COLO668 (cell line): ENCODE measurements at regions not wholly inside any gene's neighbourhood (a gene's known extent, or its start where the extent isn't known, plus 50 kb on each side); places are given as distances from the start of the nearest gene placed in this dataset.
"Not testable (repeated sequence)": the region's sequence is repeated elsewhere in the genome, so short reads cannot be mapped to it uniquely, and the experiment has no call there.

Source experiments
- DNase-seq: peaks from one replicate; lab custom pipeline; 2025; ENCODE audit not compliant: unreplicated experiment; lab: John Stamatoyannopoulos, UW

DNA sequence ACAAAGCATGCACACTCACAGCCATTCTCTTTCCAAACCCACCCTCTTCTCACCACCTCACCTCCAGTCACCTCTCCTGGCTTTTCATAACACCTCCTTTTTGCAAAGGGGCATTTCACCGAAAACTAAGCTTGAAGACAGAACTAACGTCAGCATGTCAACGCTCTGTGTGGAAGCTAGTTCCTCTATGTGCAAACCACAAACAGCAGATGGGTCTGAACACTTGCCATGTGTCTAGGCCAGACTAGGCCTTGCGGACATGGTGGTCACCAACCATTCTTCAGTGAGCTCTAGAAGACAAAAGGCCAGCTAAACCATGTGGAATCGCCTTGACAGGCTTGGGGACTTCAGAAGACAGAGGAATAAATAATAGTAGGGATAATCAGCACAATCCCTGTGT, 148.5 kb downstream of the TXNL1 start:
- no peak for DNase-seq

DNA sequence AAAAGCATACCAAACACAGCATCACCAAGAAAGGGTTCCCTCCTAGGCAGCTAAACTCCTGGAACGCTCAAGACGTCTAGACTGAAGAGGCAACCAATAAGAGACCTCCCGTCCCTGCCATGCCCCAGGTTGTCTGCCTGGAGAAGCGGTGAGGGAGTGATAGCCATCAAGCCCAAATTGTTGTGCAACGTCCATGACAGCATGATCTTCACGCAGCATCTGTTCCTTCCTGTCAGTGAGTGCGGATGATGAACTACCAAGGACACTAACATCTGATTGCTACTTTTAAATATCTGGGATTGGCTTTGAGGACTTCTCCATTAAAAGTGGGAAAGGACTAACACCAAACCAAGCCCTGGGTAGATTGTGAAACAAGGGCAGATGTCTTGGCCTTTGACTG, 149.7 kb downstream of the TXNL1 start:
- no peak for DNase-seq

DNA sequence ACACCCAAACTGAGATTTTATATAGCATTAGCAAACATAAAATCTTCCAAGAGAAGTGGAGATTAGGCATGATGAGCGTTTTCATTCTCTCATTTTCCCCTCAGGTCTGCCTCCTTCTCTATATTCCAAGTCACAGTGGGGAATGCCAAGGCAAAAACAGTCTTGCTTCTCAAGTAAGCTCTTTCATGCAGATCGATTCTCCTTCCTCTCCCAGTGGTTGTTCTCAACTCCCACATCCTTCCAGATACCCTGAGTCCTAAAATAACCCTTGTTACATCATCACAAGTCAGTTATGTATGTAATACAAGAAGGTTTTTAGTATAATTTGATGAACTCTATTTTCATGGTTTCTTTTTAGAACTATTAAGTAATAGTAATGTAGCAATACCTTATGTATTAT, 150.6 kb downstream of the TXNL1 start:
- no peak for DNase-seq

DNA sequence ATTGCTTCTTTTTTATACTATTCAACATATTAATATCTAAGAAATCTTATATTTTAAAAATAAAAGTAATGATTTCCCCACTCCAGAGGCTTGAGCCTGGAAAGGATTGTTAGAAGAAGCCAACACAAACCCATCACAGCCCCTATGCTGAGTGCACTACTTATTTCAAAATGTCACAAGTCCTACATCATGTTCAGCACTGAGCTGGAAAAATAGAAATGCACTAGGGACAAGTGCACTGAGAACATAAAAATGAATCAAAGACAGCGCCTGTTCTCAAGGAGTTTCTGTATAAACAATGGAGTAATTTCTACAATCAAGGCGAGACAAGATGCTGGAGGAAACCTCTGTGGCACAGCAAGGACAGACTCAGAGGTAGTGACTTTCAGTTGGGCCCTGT, 155.0 kb downstream of the TXNL1 start:
- DNase-seq, result no peak

DNA sequence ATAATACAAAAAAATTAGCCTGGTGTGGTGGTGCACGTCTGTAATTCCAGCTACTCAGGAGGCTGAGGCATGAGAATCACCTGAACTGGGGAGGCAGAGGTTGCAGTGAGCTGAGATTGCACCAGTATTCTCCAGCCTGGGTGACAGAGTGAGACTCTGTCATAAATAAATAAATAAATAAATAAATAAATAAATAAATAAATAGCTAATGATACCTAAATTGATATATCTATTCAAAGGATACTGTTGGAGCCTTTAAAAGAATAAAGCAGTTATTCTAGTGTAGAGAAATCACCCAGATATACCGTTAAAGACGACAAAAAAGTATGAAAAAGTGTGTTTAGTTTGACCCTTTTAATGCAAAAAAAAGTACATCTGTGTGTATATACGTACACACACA, 155.6 kb downstream of the TXNL1 start:
- not testable (repeated sequence) for DNase-seq

DNA sequence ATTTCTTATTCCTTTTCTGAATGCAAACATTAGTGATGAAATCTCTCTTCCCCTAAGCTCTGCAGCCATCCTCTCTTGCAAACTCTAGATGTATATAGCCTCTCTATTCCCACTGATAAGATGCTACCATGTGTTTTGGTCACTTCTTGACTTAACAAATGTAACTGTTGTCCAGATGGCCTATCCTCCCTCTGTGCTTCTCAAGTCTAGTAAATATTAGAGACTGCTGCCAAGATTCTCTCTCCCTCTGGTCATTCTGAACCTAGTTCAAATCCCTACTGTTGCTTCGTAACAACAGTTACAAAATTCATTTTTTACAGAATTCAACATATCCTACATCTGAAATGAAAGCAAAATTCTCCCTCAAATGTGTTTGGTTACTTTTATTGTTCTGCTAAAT, 156.6 kb downstream of the TXNL1 start:
- DNase-seq, result no peak

DNA sequence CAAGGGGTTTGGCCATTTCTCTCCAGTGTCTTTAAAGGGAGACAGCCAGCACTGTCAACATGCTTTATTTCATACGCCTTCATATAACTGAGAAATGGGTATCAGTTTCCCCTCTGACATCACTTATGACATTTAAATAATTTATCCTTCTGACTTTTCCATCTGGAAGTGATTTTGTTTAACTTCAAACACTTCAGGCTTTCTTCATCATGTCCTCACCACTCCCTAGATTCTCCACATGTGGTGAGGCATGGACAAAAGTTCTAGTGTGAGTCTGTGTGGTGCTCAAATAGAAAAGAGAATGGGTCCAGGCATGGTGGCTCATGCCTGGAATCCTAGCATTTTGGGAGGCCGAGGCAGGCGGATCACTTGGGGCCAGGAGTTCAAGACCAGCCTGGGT, 158.6 kb downstream of the TXNL1 start:
- DNase-seq, result no peak

DNA sequence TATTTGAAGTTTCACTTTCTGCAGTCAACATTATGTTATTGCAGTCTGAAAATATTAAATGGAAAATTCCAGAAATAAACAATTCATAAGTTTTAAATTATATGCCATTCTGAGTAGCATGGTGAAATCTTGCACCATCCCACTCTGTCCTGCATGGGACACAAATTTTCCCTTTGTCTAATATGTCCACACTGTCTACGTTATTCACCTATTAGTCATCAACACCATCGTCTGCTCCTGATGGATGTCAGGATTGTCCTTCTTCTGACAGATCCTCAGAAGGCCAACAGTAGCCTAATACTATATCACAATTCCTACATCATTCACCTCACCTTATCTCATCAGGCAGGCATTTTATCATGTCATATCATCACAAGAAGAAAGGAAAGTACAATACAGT, 163.1 kb downstream of the TXNL1 start:
- no peak for DNase-seq

DNA sequence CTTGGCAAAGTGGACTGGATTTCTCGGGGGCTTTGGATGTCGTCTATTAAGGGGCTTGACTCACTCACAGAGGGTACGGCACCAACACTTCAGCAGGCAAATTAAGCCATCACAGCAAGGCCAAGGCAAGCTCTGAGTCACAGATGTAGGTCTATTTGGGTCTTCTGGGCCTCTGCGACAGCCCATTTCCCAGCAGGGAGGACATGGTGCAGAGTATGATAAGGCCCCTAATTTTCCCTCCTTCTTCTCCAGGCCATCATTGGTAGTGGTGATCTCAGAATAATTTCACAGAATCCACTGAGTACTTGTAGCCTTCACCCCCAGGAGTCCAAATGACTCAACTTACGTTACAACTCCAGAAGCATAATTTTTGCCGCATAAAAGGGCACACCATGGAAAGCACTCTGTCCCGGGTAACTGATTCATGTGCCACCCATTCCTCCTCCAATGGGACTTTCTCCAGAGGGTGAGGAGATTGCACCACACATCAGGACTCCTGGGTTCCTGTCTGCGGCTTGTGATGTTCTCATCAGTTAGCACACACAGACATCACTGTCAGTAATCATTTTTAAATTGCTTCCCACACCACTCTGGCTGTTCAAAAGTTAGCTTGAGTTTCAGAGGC, 164.9 kb downstream of the TXNL1 start:
- no peak for DNase-seq

DNA sequence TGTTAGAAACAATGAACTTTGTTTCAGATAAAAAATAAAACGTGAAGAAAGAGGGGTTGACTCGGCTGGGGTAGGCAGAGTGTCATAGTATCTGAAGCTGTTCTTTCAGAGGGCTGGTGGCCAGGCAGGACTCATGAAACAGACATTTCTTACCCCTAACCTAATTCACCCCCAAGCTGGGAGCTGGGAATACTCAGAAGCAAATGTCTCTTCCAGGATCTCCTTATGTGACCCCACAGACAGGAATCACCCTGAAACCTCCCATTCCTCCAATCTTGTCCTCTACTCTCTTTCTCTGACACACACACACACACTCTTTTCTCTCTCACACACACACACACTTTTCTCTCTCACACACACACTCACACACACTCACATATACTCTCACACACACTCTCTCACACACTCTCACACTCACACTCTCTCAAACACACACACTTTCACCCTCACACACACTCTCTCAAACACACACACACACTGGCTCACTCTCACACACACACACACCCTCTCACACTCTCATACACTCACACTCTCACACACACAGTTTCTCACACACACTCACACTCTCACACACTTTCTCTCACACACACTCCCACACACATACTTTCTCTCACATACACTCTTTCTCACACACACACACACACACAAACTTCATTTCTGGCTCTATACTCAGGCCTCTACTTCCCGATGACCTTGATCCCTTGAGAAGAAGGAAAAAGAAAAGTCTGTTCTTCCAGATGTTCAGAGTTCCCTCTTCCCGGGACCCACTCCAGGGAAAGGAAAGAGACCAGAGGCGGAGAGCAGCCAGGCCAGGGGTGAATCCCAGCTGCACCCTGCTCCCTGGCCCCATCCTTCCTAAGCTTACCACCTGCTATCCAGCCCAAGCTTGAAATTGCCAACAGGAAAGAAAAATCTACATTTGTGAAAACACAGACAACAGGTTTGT, 167.7 kb downstream of the TXNL1 start:
- no peak for DNase-seq

DNA sequence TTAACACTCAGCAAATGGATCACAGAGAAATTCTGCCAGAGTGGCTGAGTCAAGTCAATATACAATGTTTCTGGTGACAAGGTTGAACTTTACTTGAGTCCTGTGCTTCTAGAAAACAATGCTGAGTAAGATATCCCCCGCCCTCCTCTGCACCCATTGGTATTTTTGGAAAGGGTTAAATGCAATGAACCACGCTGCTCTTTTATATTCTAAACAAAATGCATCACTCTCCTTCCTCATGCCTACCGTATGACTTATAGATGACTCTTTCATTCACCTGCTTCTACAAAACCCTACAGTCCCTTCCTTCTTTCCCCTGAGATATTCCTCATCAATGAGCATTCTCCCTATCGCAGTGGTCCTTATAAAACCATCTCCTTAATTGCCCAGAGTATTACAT, 168.8 kb downstream of the TXNL1 start:
- DNase-seq, result no peak

DNA sequence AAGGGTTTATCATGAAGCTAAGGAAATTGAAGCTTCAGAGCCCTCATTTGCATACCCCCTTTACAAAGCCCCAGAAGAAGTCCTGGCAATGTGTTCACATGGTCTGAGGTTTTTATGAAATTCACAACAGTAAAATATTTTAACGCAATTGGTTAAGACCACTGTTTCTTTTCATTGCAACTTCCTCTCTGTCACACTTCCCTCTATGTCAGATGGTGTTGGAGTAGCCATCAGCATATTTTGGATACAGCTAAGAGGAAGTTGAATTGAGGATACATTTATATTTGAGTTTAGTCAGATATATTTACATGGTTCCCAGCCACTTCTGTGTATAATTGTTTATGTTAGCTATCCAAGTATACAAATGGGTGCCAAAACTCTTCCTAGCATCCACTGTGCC, 170.0 kb downstream of the TXNL1 start:
- DNase-seq, result no peak

DNA sequence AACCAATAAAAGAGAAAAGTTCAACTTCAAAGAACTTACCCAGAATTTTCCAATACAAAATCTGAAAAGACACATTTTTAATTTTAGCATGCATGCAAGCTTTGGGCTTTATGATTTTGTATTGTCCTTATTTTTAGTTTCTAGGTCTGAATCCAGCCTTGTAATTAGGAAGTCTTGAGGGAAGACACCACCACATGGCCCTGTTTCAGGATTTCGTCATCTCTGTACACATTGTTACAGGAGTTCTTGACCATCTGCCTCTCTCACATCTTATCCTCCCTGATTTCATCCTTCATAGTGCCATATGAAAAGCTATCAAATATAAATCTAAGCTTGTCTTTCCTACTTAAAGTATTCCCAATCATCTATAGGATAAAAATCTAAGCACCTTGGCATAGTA, 176.1 kb downstream of the TXNL1 start:
- DNase-seq, result no peak

DNA sequence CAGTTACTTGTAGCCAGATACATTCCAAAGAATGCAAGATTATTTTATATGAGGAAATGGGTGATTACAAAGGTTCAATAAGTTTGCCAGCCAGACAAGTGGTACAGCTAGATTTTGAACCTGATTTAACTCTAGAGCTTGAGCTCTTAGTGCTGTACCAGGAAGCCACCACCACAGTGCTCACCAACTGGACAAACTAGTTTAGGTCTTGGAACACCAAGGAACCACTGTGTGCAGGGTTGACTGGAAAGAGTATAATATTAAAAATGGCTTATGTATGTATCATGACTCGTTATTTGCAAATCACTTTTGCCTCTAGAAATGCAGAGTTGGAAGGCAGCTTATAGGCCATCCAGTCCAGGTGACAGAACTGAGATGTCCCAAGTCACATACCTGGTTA, 177.2 kb downstream of the TXNL1 start:
- DNase-seq, result no peak

DNA sequence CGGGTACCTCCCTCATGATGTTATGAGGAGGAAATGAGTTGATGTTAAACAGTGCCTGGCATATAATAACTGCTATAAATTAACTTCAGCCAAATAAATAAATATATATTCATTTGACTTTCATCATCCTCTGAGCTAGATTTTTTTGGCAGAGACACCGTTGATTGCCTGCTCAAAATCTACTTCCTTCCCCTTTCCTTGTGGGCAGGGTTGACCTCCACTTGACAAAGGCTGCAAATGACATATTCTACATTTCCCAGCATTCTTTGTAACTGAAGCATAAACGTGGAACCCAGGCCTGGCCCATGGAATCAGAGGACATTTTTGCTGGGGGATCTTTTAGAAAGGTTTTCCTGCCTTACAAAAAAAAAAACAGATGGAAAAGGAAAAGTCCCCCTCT, 177.8 kb downstream of the TXNL1 start:
- DNase-seq, result no peak

DNA sequence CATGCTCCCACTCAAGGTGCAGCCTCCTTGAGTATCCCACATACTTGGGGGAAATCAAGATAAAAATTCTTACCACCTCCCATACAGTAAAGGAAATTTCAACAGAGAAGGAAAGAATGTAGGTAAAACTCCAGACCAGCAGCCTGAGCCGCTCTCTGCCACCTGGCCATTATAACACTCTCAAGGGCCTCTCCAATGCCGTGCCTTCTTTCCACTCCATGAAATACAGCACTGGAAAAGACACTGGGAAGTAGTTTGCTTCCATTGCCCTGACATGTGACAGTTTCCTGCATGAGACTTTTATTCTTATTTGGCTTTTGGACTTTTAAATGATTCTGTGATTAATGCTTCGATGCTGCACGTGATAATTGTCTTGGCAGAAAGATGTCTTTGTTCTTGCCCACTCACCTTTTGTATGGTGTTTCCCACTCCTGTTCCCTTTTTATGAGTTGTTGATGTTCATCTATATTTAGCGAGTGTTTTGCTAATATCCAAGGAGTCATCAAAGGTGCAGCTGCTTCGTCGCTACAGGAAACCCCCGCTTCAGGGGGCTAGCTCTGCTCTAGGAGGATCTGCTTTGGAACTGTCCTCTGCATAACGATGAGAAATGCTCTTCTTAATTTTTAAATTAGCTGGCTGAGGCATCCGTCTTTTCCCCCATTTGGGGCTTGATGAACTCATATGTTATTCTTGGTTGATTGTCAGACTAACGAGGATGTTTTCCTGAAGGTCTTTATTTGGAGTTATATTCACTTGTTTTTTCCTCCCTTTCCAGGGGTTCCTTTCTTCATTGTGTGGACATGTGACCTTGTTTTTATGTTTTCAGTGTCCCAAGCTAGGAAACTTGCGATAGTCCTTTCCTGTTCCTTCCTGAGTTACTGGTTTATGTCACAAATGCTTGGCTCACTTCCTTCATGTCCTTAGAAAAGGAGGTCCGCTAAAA, 179.4 kb downstream of the TXNL1 start:
- DNase-seq, result no peak

DNA sequence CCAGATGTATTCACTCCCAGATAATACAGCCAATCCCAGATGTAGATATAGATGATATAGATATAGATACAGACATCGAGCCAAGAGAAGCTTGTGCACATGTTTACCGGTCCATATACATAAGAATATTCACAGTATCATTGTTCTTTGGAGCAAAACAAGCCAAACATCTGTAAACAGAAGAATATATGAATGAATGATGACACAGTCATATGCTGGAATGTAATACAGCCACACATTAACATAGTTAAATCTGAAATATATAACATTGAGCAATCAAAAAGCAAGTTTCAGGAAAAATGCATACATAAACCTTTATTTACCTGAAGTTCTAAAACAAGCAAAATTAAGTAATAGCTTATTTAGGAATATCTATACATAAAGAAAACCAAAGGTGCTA, 182.5 kb downstream of the TXNL1 start:
- no peak for DNase-seq

DNA sequence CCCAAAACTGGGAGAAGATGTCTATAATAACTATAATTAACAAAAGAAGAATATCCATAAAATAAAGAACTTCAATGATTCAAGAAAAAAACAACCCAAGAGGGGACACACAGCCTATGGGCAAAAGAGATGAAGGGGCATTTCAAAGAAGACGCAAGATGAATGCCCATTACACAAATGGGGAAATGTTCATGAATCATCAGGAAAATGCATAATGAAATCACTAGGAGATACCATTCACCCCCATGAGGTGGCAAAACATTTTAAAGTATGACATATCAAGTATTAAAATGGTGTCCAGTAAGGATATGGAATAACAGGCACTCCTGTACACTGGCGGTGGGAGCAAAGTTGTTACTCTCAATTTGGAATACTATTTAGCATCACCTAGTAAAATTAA, 183.3 kb downstream of the TXNL1 start:
- DNase-seq, result no peak

DNA sequence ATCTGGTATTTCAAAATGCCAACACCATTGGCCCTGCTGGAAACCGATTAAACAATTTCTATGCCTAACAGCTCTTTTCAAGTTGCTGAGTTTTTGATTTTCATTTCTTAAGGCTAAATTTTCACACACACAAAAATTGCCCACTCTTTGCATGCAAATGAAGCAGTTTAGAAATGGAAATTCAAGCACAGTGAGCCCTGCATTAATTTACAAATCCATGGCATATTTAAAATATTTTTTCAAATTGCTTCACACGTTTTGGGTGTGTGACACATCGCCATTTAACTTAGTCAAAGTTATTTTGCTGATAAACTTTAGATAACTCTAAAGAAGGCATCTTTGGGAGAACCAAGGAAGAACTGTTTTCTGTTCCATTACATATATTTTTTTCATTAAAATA, 184.8 kb downstream of the TXNL1 start:
- no peak for DNase-seq

DNA sequence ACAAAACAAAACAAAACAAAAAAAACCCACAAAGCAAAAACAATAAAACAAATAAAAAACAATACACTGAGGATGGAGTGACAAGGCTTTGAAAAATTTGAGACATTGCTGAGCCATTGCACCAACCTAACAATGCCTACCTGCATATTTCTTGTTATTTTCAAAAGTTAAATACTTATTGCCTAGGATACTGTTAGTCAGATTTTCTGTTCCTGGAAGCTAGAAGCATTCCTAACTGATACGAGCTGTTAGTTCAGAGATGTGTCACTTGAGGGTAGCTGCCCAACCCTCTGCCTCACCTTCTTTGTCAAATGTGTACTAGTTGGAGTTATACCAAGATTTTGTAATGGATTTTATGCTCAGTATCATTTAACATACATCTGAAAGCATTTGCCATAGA, 187.2 kb downstream of the TXNL1 start:
- DNase-seq, result no peak

DNA sequence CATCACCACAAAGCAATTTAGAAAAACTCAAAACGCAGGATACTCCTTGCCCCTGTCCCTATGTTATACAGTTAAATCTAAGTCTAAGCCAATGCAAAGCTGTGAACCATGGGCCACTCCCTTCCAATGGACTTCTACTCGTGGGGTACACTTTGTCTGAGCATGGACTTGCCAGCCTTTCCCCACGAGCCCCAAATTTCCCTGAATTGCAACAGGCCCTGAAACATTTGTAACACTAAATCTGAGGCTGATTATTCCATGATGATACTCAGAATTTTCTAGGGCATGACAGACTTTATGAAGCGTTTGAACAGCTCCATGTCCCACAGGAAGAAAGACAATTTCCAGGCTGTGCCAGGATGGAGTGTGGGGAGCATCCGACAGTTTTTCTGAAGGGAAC, 189.6 kb downstream of the TXNL1 start:
- no peak for DNase-seq

DNA sequence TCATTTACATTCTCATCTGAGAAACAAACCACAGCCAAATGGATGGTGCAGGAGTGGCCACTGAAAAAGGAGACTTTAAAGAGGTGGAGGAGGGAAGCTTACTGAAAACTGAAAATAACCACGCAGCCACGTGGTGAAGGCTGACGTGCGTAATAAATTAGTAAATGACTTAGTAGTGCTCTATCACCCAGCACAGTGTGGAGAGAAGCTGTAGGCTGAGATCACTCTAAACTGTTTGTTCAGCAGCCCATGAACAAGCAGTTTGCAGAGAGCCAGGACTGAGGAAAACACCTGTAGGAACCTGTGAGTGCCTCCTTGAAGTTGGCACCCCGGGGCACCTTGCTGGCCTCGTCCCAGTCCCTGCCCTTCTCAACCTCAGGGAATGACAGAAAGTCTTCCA, 193.0 kb downstream of the TXNL1 start:
- no peak for DNase-seq
